ENCODE measurements at regions not wholly inside any gene's neighbourhood (a gene's known extent, or its start where the extent isn't known, plus 50 kb on each side); places are given as distances from the start of the nearest gene placed in this dataset.

GRCh38 chr7:97401398-97401797, 283.9 kb downstream of the SDHAF3 start:
- H3K4me3 ChIP-seq (ENCODE audit: low read depth, low read length): no peak overlapping the region
- no peak for DNase-seq (ENCODE audit: low read depth)
- TF ChIP-seq, protein P1, sequence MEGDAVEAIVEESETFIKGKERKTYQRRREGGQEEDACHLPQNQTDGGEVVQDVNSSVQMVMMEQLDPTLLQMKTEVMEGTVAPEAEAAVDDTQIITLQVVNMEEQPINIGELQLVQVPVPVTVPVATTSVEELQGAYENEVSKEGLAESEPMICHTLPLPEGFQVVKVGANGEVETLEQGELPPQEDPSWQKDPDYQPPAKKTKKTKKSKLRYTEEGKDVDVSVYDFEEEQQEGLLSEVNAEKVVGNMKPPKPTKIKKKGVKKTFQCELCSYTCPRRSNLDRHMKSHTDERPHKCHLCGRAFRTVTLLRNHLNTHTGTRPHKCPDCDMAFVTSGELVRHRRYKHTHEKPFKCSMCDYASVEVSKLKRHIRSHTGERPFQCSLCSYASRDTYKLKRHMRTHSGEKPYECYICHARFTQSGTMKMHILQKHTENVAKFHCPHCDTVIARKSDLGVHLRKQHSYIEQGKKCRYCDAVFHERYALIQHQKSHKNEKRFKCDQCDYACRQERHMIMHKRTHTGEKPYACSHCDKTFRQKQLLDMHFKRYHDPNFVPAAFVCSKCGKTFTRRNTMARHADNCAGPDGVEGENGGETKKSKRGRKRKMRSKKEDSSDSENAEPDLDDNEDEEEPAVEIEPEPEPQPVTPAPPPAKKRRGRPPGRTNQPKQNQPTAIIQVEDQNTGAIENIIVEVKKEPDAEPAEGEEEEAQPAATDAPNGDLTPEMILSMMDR (IDR thresholded peaks at IDR 0.05; ENCODE audit: control insufficient read depth, extremely low read depth, insufficient read depth): no peak

DNA sequence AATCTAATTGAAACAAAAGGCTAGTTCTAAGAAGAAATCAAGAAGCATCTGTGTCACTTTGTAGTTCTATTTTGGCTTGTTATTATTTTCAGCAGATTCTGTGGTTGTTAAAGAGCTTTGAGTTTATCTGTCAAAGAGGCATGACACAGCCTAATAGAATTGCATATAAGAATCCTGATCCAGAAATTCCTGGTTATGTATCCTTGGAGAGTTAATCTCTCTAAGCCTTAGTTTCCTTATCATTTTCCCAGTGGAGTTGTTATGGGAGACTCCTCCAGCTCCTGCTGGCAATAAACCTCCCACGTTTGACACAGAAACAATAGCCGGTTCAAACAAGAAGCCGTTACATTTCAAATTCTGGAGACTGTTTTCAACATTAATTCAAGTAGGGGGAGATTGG, 288.3 kb downstream of the SDHAF3 start:
- DNase-seq (ENCODE audit: low read depth): no peak
- TF ChIP-seq, protein P1 (IDR thresholded peaks at IDR 0.05; ENCODE audit: control insufficient read depth, extremely low read depth, insufficient read depth): no peak
- H3K4me3 ChIP-seq (ENCODE audit: low read depth, low read length): no peak overlapping the region

DNA sequence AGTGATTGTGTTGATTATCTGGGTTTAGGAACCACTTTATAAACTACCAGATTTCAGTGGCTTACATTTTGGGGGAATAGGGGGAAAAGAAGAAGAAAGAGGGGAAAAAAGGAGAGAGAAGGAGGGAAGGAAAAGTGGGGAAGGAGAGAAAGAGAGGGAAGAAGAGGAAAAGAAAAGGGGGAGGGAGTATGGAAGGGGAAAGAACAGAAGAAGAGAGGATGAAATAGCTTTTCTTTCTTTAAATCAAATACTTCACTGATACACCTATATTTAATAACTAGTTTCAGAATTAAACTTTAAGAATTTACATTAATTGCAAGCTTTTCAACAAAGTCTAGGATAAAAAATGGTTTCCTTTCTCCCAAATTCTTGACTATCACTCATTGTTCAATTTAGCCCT, 289.6 kb downstream of the SDHAF3 start:
- no peak overlapping the region for H3K4me3 ChIP-seq (ENCODE audit: low read depth, low read length)
- TF ChIP-seq, protein P1 (IDR thresholded peaks at IDR 0.05; ENCODE audit: control insufficient read depth, extremely low read depth, insufficient read depth): no peak
- no peak for DNase-seq (ENCODE audit: low read depth)

DNA sequence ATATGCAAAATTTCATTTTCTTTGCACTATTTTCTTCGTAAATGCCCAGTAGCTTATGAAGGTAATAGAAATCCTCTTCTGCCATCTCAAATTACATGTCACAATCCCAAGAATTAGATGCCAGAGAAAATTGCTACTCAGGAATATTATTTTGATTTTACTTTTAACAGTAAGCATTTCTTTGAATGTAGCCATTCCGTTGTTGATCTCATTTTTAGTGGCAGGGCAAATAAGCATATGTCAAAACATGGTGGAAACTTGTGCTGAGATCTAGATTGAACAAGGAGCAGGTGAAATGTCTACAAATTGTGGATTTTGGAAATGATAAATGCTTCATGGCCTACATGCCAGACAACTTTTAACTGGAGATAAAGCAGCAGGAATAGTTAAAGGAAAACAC, 291.8 kb downstream of the SDHAF3 start:
- H3K4me3 ChIP-seq (ENCODE audit: low read depth, low read length): no peak overlapping the region
- no peak for DNase-seq (ENCODE audit: low read depth)
- TF ChIP-seq, protein P1 (IDR thresholded peaks at IDR 0.05; ENCODE audit: control insufficient read depth, extremely low read depth, insufficient read depth): no peak

DNA sequence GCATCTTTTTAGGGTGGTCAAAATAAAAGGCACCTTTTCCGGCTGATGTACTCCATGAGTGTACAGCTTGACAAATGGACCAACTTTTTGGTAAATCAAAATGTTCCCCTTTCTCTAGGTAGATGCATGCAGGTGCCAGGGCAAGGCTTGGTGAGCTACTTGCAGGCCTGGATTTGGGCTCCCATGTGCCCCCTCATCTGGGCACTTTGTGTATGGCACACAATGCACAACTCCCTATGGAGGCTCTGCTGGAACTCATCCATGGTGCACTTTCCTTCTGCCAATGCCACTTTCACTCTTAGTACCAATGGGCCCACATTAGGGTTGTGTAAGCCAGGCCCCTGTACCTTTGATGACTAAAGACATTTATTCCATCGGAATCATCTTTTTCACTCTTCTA, 300.8 kb downstream of the SDHAF3 start:
- TF ChIP-seq, protein P1 (IDR thresholded peaks at IDR 0.05; ENCODE audit: control insufficient read depth, extremely low read depth, insufficient read depth): 0 out of 2 replicates have a peak, but pooled peaks have one; percentile 17
- DNase-seq (ENCODE audit: low read depth): no peak
- no peak overlapping the region for H3K4me3 ChIP-seq (ENCODE audit: low read depth, low read length)

GRCh38 chr7:97419898-97420297, 302.4 kb downstream of the SDHAF3 start:
- H3K4me3 ChIP-seq (ENCODE audit: low read depth, low read length): no peak overlapping the region
- TF ChIP-seq, protein P1 (IDR thresholded peaks at IDR 0.05; ENCODE audit: control insufficient read depth, extremely low read depth, insufficient read depth): no peak
- DNase-seq (ENCODE audit: low read depth): no peak

DNA sequence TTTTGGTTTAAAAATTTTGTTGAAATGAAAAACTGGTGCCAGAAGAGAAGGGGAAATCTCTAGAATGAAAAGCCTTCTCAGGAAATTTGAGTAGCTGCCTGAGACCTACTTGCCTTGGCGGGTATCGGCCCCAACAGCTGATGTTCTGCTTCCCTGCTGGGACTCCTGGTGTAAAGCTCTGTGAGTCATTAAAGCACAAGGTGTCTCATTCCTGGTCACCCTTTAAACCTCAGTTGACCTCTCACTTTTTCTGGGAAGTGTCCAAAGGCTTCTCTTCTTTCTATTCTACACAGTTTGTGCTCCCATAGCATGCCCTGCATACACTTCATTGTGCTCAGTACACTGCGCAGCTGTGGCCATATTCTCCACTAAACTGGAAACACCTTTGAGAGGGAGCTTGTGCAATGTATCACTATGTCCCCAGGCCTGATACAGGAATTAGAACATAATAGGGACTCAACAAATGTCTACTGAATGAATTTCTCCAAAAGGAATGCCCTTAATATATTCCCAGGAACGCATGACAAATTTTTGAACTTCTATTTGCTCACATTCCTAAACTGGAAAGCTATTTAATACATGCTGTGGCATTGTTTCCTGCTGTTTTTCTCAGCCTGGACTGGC, 303.9 kb downstream of the SDHAF3 start:
- TF ChIP-seq, protein P1 (IDR thresholded peaks at IDR 0.05; ENCODE audit: control insufficient read depth, extremely low read depth, insufficient read depth): no peak
- H3K4me3 ChIP-seq (ENCODE audit: low read depth, low read length): no peak overlapping the region
- DNase-seq (ENCODE audit: low read depth): no peak

Measured in LNCaP clone FGC (cell line).